ENCODE measurements at regions not wholly inside any gene's neighbourhood (a gene's known extent, or its start where the extent isn't known, plus 50 kb on each side); places are given as distances from the start of the nearest gene placed in this dataset.

GRCh38 chr1:37265786-37266667, 208.4 kb upstream of the ZC3H12A start:
- TF ChIP-seq CTCF (IDR thresholded peaks at IDR 0.05; ENCODE audit: low read length), result no peak
- no peak for TF ChIP-seq EZH2 (optimal IDR thresholded peaks at IDR 0.05; ENCODE audit: low read depth, low read length)
- TF ChIP-seq EZH2phosphoT487 (IDR thresholded peaks at IDR 0.05; ENCODE audit: low read length), result no peak

Data from MM.1S (cell line).